ENCODE measurements at regions not wholly inside any gene's neighbourhood (a gene's known extent, or its start where the extent isn't known, plus 50 kb on each side); places are given as distances from the start of the nearest gene placed in this dataset.
"Not testable (repeated sequence)": the region's sequence is repeated elsewhere in the genome, so short reads cannot be mapped to it uniquely, and the experiment has no call there.

GRCh38 chr5:111627862-111628261, 115.5 kb upstream of the STARD4 start:
- H3K36me3 ChIP-seq (ENCODE audit: control insufficient read depth, insufficient read depth, low read length), result no peaks in the 10 kb centered on the region
- H3K4me3 ChIP-seq (ENCODE audit: low read depth, low read length), result no peak overlapping the region
- no peak for DNase-seq (ENCODE audit: low read depth)
- no peaks in the 10 kb centered on the region for H3K27me3 ChIP-seq (ENCODE audit: control insufficient read depth, insufficient read depth, low read length)
- TF ChIP-seq CTCF (IDR thresholded peaks at IDR 0.05; ENCODE audit: insufficient read depth, low read length, severe bottlenecking), result no peak
- FAIRE-seq, result no peak

- DNase-seq (ENCODE audit: low read depth), result no peak
- no peak for FAIRE-seq
- TF ChIP-seq CTCF (IDR thresholded peaks at IDR 0.05; ENCODE audit: insufficient read depth, low read length, severe bottlenecking), result no peak
- no peak overlapping the region for H3K4me3 ChIP-seq (ENCODE audit: low read depth, low read length)
- no peaks in the 10 kb centered on the region for H3K36me3 ChIP-seq (ENCODE audit: control insufficient read depth, insufficient read depth, low read length)
- no peaks in the 10 kb centered on the region for H3K27me3 ChIP-seq (ENCODE audit: control insufficient read depth, insufficient read depth, low read length)
Measured at GRCh38 chr5:111626473-111627148, 114.3 kb upstream of the STARD4 start.

GRCh38 chr5:111618623-111619271, 106.4 kb upstream of the STARD4 start:
- DNase-seq (ENCODE audit: low read depth) (no peak), FAIRE-seq (no peak)
- no peak for TF ChIP-seq CTCF (IDR thresholded peaks at IDR 0.05; ENCODE audit: insufficient read depth, low read length, severe bottlenecking)
- Histone ChIP-seq H3K36me3 (ENCODE audit: control insufficient read depth, insufficient read depth, low read length) (no peaks in the 10 kb centered on the region), H3K4me3 (ENCODE audit: low read depth, low read length) (no peak overlapping the region), H3K27me3 (ENCODE audit: control insufficient read depth, insufficient read depth, low read length) (peaks cover 2% of the 10 kb centered on the region)

- FAIRE-seq, result no peak
- Histone ChIP-seq H3K27me3 (ENCODE audit: control insufficient read depth, insufficient read depth, low read length) (peaks cover 2% of the 10 kb centered on the region), H3K36me3 (ENCODE audit: control insufficient read depth, insufficient read depth, low read length) (no peaks in the 10 kb centered on the region), H3K4me3 (ENCODE audit: low read depth, low read length) (no peak overlapping the region)
- DNase-seq (ENCODE audit: low read depth), result no peak
- TF ChIP-seq CTCF (IDR thresholded peaks at IDR 0.05; ENCODE audit: insufficient read depth, low read length, severe bottlenecking), result peak; percentile 3
Measured at GRCh38 chr5:111615054-111615453, 102.7 kb upstream of the STARD4 start.

- not testable (repeated sequence) for DNase-seq (ENCODE audit: low read depth); FAIRE-seq
Measured at GRCh38 chr5:111612013-111612630, 99.8 kb upstream of the STARD4 start.

GRCh38 chr5:111606194-111606593, 93.9 kb upstream of the STARD4 start:
- no peak for TF ChIP-seq CTCF (IDR thresholded peaks at IDR 0.05; ENCODE audit: insufficient read depth, low read length, severe bottlenecking)
- DNase-seq (ENCODE audit: low read depth) (peak; percentile 33), FAIRE-seq (no peak)
- H3K4me3 ChIP-seq (ENCODE audit: low read depth, low read length), result no peak overlapping the region
- peaks cover 1% of the 10 kb centered on the region for H3K27me3 ChIP-seq (ENCODE audit: control insufficient read depth, insufficient read depth, low read length)
- H3K36me3 ChIP-seq (ENCODE audit: control insufficient read depth, insufficient read depth, low read length), result no peaks in the 10 kb centered on the region

More at GRCh38 chr5:111612013-111612630, 99.8 kb upstream of the STARD4 start:
- not testable (repeated sequence) for H3K36me3 ChIP-seq (ENCODE audit: control insufficient read depth, insufficient read depth, low read length); H3K4me3 ChIP-seq (ENCODE audit: low read depth, low read length); H3K27me3 ChIP-seq (ENCODE audit: control insufficient read depth, insufficient read depth, low read length)
